HG03558 (cell line): ENCODE measurements at regions not wholly inside any gene's neighbourhood (a gene's known extent, or its start where the extent isn't known, plus 50 kb on each side); places are given as distances from the start of the nearest gene placed in this dataset.

Source experiments
- ATAC-seq: cut with Tn5 transposase; IDR thresholded peaks from one replicate; pipeline ENCODE4 v1.9.1; 2021; ENCODE audit warnings: moderate number of reproducible peaks; ENCODE audit not compliant: unreplicated experiment; ENCODE audit errors: extremely low read depth

- no peak for ATAC-seq
Observed at GRCh38 chr2:194003911-194004310, 1653.1 kb upstream of the SLC39A10 start.

GRCh38 chr2:194002699-194003368, 1654.2 kb upstream of the SLC39A10 start:
- no peak for ATAC-seq

DNA sequence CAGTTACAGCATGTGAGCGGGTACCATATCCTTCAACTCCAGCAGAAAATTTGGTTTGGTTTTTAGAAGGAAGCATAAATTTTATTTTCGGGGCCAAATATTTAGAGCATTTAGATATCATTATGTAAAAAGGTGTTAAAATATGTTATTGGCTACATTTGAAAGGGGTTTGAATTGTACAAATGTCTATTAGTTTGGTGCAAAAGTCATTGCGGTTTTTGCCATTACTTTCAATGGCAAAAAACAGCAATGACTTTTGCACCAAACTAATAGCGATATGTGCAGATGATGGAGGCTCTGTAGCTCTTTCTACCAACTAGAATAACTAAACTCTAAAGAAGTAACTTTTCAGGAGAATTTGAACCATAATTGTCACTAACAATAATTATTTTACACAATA, 1666.2 kb upstream of the SLC39A10 start:
- ATAC-seq = no peak

DNA sequence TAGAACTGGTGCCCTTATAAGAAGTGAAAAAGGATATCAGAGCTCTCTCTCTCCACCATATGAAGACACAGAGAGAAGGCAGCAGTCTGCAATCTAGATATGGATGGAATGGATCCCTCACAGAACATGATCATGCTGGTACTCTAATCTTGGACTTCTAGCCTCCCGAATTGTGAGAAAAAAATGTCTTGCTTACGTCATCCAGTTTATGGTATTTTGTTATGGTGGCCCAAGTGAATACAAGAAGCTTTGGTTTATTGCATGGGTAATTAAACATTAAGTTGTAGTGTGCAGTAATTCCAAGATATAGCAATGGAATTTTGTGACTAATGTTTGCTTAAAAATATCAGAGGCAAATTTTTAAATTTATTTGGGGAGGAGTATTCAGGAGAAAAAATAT, 1667.4 kb upstream of the SLC39A10 start:
- no peak for ATAC-seq

DNA sequence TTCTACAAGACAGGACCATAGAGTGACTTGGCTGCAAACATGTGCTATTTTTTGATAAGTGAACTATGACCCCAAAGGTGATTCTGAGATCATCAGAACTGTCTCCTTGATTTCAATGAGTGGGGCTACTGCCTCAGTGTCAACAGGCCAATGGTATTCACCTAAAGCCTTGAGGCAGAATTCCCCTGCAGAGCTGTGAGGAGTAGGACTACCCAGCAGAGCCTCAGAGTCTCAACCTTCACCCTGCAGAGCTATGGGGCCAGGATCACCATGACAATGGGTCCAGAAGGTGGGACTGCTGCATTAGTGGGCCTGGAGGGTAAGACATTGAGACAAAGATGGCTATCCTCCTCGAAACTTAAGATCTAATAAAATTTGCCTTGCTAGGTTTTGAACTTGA, 1668.2 kb upstream of the SLC39A10 start:
- no peak for ATAC-seq

GRCh38 chr2:193985272-193985671, 1671.8 kb upstream of the SLC39A10 start:
- no peak for ATAC-seq

GRCh38 chr2:193980599-193980998, 1676.4 kb upstream of the SLC39A10 start:
- no peak for ATAC-seq

GRCh38 chr2:193973781-193974180, 1683.2 kb upstream of the SLC39A10 start:
- ATAC-seq = no peak

DNA sequence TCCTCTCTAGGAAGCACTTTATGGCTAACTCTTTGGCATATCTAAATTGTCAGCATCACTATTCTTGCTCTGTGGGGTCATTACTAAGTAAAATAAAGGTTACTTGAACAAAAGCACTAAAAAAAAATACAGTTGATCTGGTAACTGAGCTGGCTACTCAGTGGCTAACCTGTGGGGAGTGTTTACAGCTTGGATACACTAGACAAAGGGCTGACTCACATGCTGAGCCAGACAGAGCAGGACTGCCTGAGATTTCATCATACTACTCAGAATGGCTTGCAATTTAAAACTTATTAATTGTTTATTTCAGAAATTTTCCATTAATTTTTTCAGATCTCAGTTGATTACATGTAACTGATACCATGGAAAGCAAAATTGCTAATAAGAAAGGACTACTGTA, 1690.4 kb upstream of the SLC39A10 start:
- ATAC-seq = no peak

DNA sequence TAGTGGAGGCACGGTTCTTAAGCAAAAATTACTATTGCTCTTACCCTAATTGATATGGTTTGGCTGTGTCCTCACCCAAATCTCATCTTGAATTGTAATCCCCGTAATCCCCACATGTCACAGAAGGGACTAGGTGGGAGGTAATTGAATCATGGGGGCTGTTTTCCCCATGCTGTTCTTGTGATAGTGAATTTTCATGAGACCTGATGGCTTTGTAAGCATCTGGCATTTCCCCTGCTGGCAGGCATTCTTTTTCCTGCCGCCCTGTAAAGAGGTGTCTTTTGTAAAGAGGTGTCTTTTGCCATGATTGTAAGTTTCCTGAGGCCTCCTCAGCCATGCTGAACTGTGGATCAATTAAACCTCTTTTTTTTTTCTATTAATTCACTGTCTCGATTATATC, 1691.8 kb upstream of the SLC39A10 start:
- ATAC-seq = no peak

DNA sequence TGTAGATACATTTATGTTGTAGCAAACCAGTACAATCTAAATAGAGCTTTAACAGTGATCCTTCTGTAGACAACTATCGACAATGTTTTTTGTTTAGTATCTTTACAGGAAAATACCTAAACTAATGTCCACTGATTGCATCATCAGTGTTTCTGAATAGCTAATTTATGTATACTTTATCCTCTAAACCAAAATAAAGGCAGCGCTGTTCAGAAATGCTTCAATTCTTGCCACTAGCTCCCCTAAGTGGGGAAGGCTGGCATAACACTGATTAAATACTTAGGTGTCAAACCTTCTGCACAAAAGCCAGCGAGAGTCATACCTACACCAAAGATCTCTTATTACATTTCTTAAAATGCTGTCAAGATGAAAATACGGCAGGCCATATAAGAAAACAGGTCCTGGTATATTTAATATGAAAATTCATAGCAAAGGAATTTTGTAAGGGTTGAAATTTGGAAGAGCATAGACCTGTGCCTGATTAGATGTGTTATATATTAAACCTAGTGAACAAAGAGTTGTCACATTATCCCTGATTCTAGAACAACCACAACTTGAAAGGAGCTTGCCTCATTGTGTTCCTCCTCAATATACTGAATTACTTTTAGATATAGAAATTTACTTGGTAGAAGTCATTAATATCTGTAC, 1693.4 kb upstream of the SLC39A10 start:
- ATAC-seq = no peak

GRCh38 chr2:193946806-193947205, 1710.2 kb upstream of the SLC39A10 start:
- ATAC-seq = no peak

DNA sequence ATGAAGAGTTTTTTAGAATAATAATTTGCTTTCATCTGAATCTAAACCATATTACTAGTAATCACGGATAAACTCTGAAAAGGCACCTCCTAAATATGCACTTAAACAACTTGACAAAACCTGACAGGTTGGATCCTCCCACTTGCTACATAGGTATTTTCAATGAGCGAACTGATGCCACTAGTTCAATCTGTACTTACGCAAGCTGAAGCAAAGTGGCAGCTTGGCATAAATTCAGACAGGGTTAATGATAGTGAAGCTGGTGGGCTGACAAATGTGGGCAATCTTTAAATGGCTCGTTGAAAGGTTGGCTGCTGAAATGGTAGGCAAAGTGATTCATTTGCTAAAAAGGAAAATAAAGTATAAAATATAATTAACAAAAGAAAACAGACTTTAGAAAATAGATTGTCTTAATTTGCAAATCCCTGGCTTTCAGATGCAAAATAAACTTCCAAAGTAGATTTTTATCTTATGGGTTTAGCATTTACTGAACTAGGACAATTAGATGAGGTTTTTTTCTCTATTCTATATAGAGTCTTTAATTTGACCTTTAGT, 1713.5 kb upstream of the SLC39A10 start:
- ATAC-seq = no peak

GRCh38 chr2:193935114-193935513, 1721.9 kb upstream of the SLC39A10 start:
- no peak for ATAC-seq

GRCh38 chr2:193929131-193929530, 1727.9 kb upstream of the SLC39A10 start:
- ATAC-seq = no peak

- no peak for ATAC-seq
Observed at GRCh38 chr2:193907561-193907960, 1712.8 kb upstream of the TMEFF2 start.

- ATAC-seq = no peak
Observed at GRCh38 chr2:193900292-193900691, 1705.6 kb upstream of the TMEFF2 start.

DNA sequence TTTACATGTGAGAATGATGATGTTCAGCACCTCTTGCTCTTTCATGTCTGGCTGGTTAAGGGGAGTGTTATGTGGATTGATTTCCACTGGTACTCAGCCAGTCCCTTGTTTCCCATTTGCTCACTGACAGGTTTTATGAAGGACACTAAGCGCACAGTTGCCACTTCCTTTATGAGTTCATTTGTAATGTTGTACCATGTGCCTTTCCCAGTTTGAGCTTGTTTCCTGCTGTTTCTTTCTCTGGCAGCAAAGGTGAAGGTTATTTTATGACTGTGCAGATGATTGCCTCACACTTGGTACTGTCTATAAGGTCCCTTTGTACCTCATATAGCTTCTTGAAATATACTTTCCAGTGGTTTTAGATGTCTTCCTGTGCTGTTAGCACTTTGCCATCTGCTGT, 1700.5 kb upstream of the TMEFF2 start:
- no peak for ATAC-seq

GRCh38 chr2:193894081-193894480, 1699.3 kb upstream of the TMEFF2 start:
- no peak for ATAC-seq

GRCh38 chr2:193891023-193891422, 1696.3 kb upstream of the TMEFF2 start:
- no peak for ATAC-seq

GRCh38 chr2:193885419-193885818, 1690.7 kb upstream of the TMEFF2 start:
- no peak for ATAC-seq

DNA sequence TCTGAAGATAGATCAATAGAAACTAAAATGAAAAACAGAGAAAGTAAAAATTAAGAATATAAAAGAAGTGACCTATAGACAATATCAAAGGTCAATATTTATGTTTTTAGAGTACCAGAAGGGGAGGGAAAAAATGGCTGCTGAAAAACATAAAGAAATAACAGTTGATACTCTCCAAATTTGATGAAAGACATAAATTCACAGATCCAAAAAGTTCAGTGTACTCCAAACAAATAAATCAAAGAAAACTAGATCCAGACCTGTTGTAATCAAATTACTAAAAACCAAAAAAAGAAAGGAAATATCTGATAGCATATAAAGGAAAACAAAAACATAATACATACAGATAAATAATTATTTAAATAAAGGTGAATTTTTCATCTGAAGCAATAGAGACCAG, 1689.1 kb upstream of the TMEFF2 start:
- no peak for ATAC-seq
